ENCODE measurements at regions not wholly inside any gene's neighbourhood (a gene's known extent, or its start where the extent isn't known, plus 50 kb on each side); places are given as distances from the start of the nearest gene placed in this dataset.
A peak's percentile ranks its signal among the peaks of the same experiment; 100 is the strongest.
"Not testable (repeated sequence)": the region's sequence is repeated elsewhere in the genome, so short reads cannot be mapped to it uniquely, and the experiment has no call there.

GRCh38 chr4:42778349-42778748, 114.2 kb upstream of the GRXCR1 start:
- H3K27ac ChIP-seq (ENCODE audit: low read length), result no peak overlapping the region
- H3K27me3 ChIP-seq (ENCODE audit: insufficient read depth, low read length, poor library complexity), result no peaks in the 10 kb centered on the region
- DNase-seq, result no peak
- no peak for ATAC-seq (ENCODE audit: insufficient read depth, low read depth)
- no peak overlapping the region for H3K4me2 ChIP-seq (ENCODE audit: insufficient read depth, low read length)
- H3K9me3 ChIP-seq (ENCODE audit: insufficient read depth, low read length, severe bottlenecking), result no peaks in the 10 kb centered on the region
- no peaks in the 10 kb centered on the region for H3K36me3 ChIP-seq (ENCODE audit: insufficient read depth, low read length)
- no peak overlapping the region for H3K9ac ChIP-seq (ENCODE audit: low read depth, low read length)
- TF ChIP-seq, protein P1, sequence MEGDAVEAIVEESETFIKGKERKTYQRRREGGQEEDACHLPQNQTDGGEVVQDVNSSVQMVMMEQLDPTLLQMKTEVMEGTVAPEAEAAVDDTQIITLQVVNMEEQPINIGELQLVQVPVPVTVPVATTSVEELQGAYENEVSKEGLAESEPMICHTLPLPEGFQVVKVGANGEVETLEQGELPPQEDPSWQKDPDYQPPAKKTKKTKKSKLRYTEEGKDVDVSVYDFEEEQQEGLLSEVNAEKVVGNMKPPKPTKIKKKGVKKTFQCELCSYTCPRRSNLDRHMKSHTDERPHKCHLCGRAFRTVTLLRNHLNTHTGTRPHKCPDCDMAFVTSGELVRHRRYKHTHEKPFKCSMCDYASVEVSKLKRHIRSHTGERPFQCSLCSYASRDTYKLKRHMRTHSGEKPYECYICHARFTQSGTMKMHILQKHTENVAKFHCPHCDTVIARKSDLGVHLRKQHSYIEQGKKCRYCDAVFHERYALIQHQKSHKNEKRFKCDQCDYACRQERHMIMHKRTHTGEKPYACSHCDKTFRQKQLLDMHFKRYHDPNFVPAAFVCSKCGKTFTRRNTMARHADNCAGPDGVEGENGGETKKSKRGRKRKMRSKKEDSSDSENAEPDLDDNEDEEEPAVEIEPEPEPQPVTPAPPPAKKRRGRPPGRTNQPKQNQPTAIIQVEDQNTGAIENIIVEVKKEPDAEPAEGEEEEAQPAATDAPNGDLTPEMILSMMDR (IDR thresholded peaks at IDR 0.05; ENCODE audit: borderline replicate concordance, extremely low read depth, low read length, poor library complexity, severe bottlenecking), result no peak
- TF ChIP-seq EZH2 (IDR thresholded peaks at IDR 0.05; ENCODE audit: borderline replicate concordance, low read depth, low read length, severe bottlenecking), result no peak
- no peaks in the 10 kb centered on the region for H4K20me1 ChIP-seq (ENCODE audit: insufficient read depth, low read length)
- no peak overlapping the region for H2AFZ ChIP-seq (ENCODE audit: low read depth, low read length)
- no peak overlapping the region for H3K4me3 ChIP-seq (ENCODE audit: low read depth in 1 of 2, low read length in 2 of 2)
- H3K79me2 ChIP-seq (ENCODE audit: insufficient read depth, low read length), result no peaks in the 10 kb centered on the region
- no peaks in the 10 kb centered on the region for H3K4me1 ChIP-seq (ENCODE audit: insufficient read depth, low read length)

DNA sequence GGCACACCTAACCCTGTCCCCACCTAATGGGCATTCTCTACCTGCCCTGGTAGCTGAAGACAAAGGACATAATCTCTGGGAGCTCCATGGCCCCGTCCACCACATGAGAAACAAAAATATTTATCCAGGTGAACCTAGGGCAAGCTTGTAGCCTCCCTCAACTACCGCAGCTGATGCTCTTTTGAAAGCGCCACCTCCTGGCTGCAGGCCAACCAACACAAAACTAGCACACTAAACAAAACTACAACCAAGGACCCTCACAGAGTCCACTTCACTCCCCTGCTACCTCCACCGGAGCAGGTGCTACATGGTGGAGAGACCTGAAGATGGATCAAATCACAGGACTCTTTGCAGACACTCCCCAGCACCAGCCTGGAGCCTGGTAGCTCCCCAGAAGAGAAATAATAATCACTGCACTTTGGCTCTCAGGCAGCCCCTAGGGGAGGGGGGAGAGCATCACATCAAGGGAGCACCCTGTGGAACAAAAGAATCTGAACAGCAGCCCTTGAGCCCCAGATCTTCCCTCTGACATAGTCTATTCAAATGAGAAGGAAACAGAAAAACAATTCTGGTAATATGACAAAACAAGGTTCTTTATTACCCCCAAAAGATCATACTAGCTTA, 111.3 kb upstream of the ATP8A1 start:
- no peak overlapping the region for H3K9ac ChIP-seq (ENCODE audit: low read depth, low read length)
- H3K4me3 ChIP-seq (ENCODE audit: low read depth in 1 of 2, low read length in 2 of 2), result no peak overlapping the region
- no peaks in the 10 kb centered on the region for H3K79me2 ChIP-seq (ENCODE audit: insufficient read depth, low read length)
- H2AFZ ChIP-seq (ENCODE audit: low read depth, low read length), result no peak overlapping the region
- ATAC-seq (ENCODE audit: insufficient read depth, low read depth) (no peak), DNase-seq (no peak)
- H3K4me1 ChIP-seq (ENCODE audit: insufficient read depth, low read length), result no peaks in the 10 kb centered on the region
- H3K27ac ChIP-seq (ENCODE audit: low read length), result no peak overlapping the region
- H3K36me3 ChIP-seq (ENCODE audit: insufficient read depth, low read length), result no peaks in the 10 kb centered on the region
- H4K20me1 ChIP-seq (ENCODE audit: insufficient read depth, low read length), result no peaks in the 10 kb centered on the region
- H3K27me3 ChIP-seq (ENCODE audit: insufficient read depth, low read length, poor library complexity), result no peaks in the 10 kb centered on the region
- no peaks in the 10 kb centered on the region for H3K9me3 ChIP-seq (ENCODE audit: insufficient read depth, low read length, severe bottlenecking)
- no peak for TF ChIP-seq EZH2 (IDR thresholded peaks at IDR 0.05; ENCODE audit: borderline replicate concordance, low read depth, low read length, severe bottlenecking)
- TF ChIP-seq, protein P1 (IDR thresholded peaks at IDR 0.05; ENCODE audit: borderline replicate concordance, extremely low read depth, low read length, poor library complexity, severe bottlenecking), result peak; percentile 8
- no peak overlapping the region for H3K4me2 ChIP-seq (ENCODE audit: insufficient read depth, low read length)

- Histone ChIP-seq H3K4me3 (ENCODE audit: low read depth in 1 of 2, low read length in 2 of 2) (no peak overlapping the region), H3K9ac (ENCODE audit: low read depth, low read length) (no peak overlapping the region), H3K27ac (ENCODE audit: low read length) (no peak overlapping the region), H3K79me2 (ENCODE audit: insufficient read depth, low read length) (no peaks in the 10 kb centered on the region), H2AFZ (ENCODE audit: low read depth, low read length) (no peak overlapping the region), H3K9me3 (ENCODE audit: insufficient read depth, low read length, severe bottlenecking) (no peaks in the 10 kb centered on the region), H3K4me1 (ENCODE audit: insufficient read depth, low read length) (no peaks in the 10 kb centered on the region), H3K36me3 (ENCODE audit: insufficient read depth, low read length) (no peaks in the 10 kb centered on the region), H4K20me1 (ENCODE audit: insufficient read depth, low read length) (no peaks in the 10 kb centered on the region), H3K4me2 (ENCODE audit: insufficient read depth, low read length) (no peak overlapping the region), H3K27me3 (ENCODE audit: insufficient read depth, low read length, poor library complexity) (no peaks in the 10 kb centered on the region)
- ATAC-seq (ENCODE audit: insufficient read depth, low read depth), result no peak
- TF ChIP-seq, protein P1 (IDR thresholded peaks at IDR 0.05; ENCODE audit: borderline replicate concordance, extremely low read depth, low read length, poor library complexity, severe bottlenecking), result no peak
- no peak for DNase-seq
Observed at GRCh38 chr4:42767669-42768068, 110.8 kb upstream of the ATP8A1 start.

DNA sequence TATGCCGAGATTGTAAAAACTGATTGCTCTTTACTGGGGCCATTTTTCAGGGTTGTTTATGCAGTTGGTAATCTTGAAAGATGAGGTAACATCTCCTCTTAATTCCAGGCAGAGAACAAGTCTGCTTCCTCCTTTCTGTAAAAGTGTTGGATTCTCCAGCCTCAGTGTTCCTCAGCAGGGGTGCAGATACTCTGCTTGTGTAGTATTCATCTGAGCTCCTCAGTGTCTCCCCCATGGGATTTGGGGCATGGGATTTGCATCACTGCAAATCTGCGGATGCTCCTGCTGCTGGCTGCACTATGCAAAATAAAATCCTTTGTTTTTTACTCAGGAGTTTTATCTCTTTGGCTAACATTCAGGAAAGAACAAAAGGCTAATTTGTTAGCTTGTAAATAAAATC, 104.9 kb upstream of the ATP8A1 start:
- ATAC-seq (ENCODE audit: insufficient read depth, low read depth) (no peak), DNase-seq (no peak)
- Histone ChIP-seq H3K27ac (ENCODE audit: low read length) (no peak overlapping the region), H3K4me1 (ENCODE audit: insufficient read depth, low read length) (no peaks in the 10 kb centered on the region), H3K9ac (ENCODE audit: low read depth, low read length) (no peak overlapping the region), H4K20me1 (ENCODE audit: insufficient read depth, low read length) (no peaks in the 10 kb centered on the region), H3K79me2 (ENCODE audit: insufficient read depth, low read length) (no peaks in the 10 kb centered on the region), H3K9me3 (ENCODE audit: insufficient read depth, low read length, severe bottlenecking) (no peaks in the 10 kb centered on the region), H3K36me3 (ENCODE audit: insufficient read depth, low read length) (no peaks in the 10 kb centered on the region), H3K27me3 (ENCODE audit: insufficient read depth, low read length, poor library complexity) (no peaks in the 10 kb centered on the region), H3K4me2 (ENCODE audit: insufficient read depth, low read length) (no peak overlapping the region), H3K4me3 (ENCODE audit: low read depth in 1 of 2, low read length in 2 of 2) (no peak overlapping the region), H2AFZ (ENCODE audit: low read depth, low read length) (no peak overlapping the region)
- TF ChIP-seq, protein P1 (IDR thresholded peaks at IDR 0.05; ENCODE audit: borderline replicate concordance, extremely low read depth, low read length, poor library complexity, severe bottlenecking), result no peak
- TF ChIP-seq EZH2 (IDR thresholded peaks at IDR 0.05; ENCODE audit: borderline replicate concordance, low read depth, low read length, severe bottlenecking), result no peak

GRCh38 chr4:42754965-42755364, 98.1 kb upstream of the ATP8A1 start:
- H4K20me1 ChIP-seq (ENCODE audit: insufficient read depth, low read length); H3K36me3 ChIP-seq (ENCODE audit: insufficient read depth, low read length); H3K79me2 ChIP-seq (ENCODE audit: insufficient read depth, low read length); H3K4me2 ChIP-seq (ENCODE audit: insufficient read depth, low read length); H3K27me3 ChIP-seq (ENCODE audit: insufficient read depth, low read length, poor library complexity); H2AFZ ChIP-seq (ENCODE audit: low read depth, low read length); H3K9me3 ChIP-seq (ENCODE audit: insufficient read depth, low read length, severe bottlenecking); ATAC-seq (ENCODE audit: insufficient read depth, low read depth); H3K4me1 ChIP-seq (ENCODE audit: insufficient read depth, low read length); H3K4me3 ChIP-seq (ENCODE audit: low read depth in 1 of 2, low read length in 2 of 2); DNase-seq; H3K9ac ChIP-seq (ENCODE audit: low read depth, low read length); H3K27ac ChIP-seq (ENCODE audit: low read length): not testable (repeated sequence)
